Fibroblast of skin of left biceps (primary cell): ENCODE measurements at regions not wholly inside any gene's neighbourhood (a gene's known extent, or its start where the extent isn't known, plus 50 kb on each side); places are given as distances from the start of the nearest gene placed in this dataset.

Source experiments
- DNase-seq, 2 experiments: peaks; one replicate each; pipeline ENCODE4 v3.0.0-alpha.2; 2013; ENCODE audit warnings: low read depth in 2 of 2

GRCh38 chr10:130623680-130624267 is 487.6 kb downstream of the GLRX3 start:
- no peak for DNase-seq

GRCh38 chr10:130627346-130628045 is 491.3 kb downstream of the GLRX3 start:
- DNase-seq = no peak

- DNase-seq = no peak
Observed at GRCh38 chr10:130630135-130630534, 493.9 kb downstream of the GLRX3 start.

- no peak for DNase-seq
Observed at GRCh38 chr10:130631142-130632096, 495.2 kb downstream of the GLRX3 start.

GRCh38 chr10:130634816-130635215 is 498.6 kb downstream of the GLRX3 start:
- DNase-seq = no peak

- no peak for DNase-seq
Observed at GRCh38 chr10:130635528-130635927, 499.3 kb downstream of the GLRX3 start.

- DNase-seq = no peak
Observed at GRCh38 chr10:130636313-130636930, 500.2 kb downstream of the GLRX3 start.

- no peak for DNase-seq
Observed at GRCh38 chr10:130637089-130637676, 501.0 kb downstream of the GLRX3 start.

- no peak for DNase-seq
Observed at GRCh38 chr10:130638991-130639390, 502.8 kb downstream of the GLRX3 start.

- DNase-seq = no peak
Observed at GRCh38 chr10:130642926-130643325, 506.7 kb downstream of the GLRX3 start.

GRCh38 chr10:130647341-130647740 is 511.1 kb downstream of the GLRX3 start:
- DNase-seq = no peak

- DNase-seq = no peak
Observed at GRCh38 chr10:130648807-130649206, 512.6 kb downstream of the GLRX3 start.

GRCh38 chr10:130652544-130652943 is 516.4 kb downstream of the GLRX3 start:
- no peak for DNase-seq

- no peak for DNase-seq
Observed at GRCh38 chr10:130652964-130653578, 516.9 kb downstream of the GLRX3 start.

- DNase-seq = no peak
Observed at GRCh38 chr10:130654726-130655125, 518.5 kb downstream of the GLRX3 start.

- no peak for DNase-seq
Observed at GRCh38 chr10:130655313-130656186, 519.4 kb downstream of the GLRX3 start.

- DNase-seq = no peak
Observed at GRCh38 chr10:130656187-130656575, 520.0 kb downstream of the GLRX3 start.

GRCh38 chr10:130656582-130657133 is 520.5 kb downstream of the GLRX3 start:
- no peak for DNase-seq

GRCh38 chr10:130658687-130659290 is 522.6 kb downstream of the GLRX3 start:
- DNase-seq = no peak

- DNase-seq = no peak
Observed at GRCh38 chr10:130659528-130659927, 523.3 kb downstream of the GLRX3 start.
